ENCODE measurements at regions not wholly inside any gene's neighbourhood (a gene's known extent, or its start where the extent isn't known, plus 50 kb on each side); places are given as distances from the start of the nearest gene placed in this dataset.

- Histone ChIP-seq H3K4me3 (replicated peaks in 1 of 3; ENCODE audit: insufficient read depth in 1 of 3, low read depth in 1 of 3, low read length in 3 of 3) (no peak overlapping the region), H2AFZ (ENCODE audit: low read depth, low read length) (no peak overlapping the region), H3K27ac (ENCODE audit: insufficient read depth, low read depth, low read length) (no peak overlapping the region), H3K36me3 (ENCODE audit: control insufficient read depth in 2 of 2, extremely low read depth in 1 of 2, insufficient read depth in 2 of 2, low read length in 2 of 2) (no peaks in the 10 kb centered on the region), H3K9me3 (replicated peaks; ENCODE audit: control insufficient read depth, insufficient read depth, low read length) (no peaks in the 10 kb centered on the region), H3K9ac (replicated peaks; ENCODE audit: extremely low read depth, insufficient read depth, low read length) (no peak overlapping the region), H3K9me1 (replicated peaks; ENCODE audit: control insufficient read depth, extremely low read depth, insufficient read depth, low read length) (no peaks in the 10 kb centered on the region), H3K79me2 (ENCODE audit: control insufficient read depth, insufficient read depth, low read length) (no peaks in the 10 kb centered on the region), H3K27me3 (ENCODE audit: control insufficient read depth in 2 of 2, insufficient read depth in 2 of 2, low read length in 2 of 2) (peaks cover 0 to 15% of the 10 kb centered on the region in 2 experiments), H3K4me1 (ENCODE audit: control insufficient read depth, extremely low read depth, insufficient read depth, low read length) (no peaks in the 10 kb centered on the region), H4K20me1 (replicated peaks; ENCODE audit: control insufficient read depth, extremely low read depth, insufficient read depth, low read length) (no peaks in the 10 kb centered on the region), H3K4me2 (ENCODE audit: insufficient read depth, low read length) (no peak overlapping the region)
- POLR2A ChIA-PET = no interaction called here
- dilution Hi-C loops (cut with MboI; ENCODE audit: extremely low pct_ligation_motif_present, low sequenced_read_pairs) (no loop called here), intact Hi-C loops (cut with micrococcal nuclease) (no loop called here)
- DNase-seq (ENCODE audit: low read depth, low spot score) = no peak
- no TSS peak for BruUV-seq (replicated peaks)
- no peak for FAIRE-seq
- CTCF ChIA-PET = no interaction called here
- TF ChIP-seq POLR2A (IDR thresholded peaks at IDR 0.05; ENCODE audit: low read depth, low read length) = no peak
- TF ChIP-seq FOS (IDR thresholded peaks at IDR 0.05; ENCODE audit: borderline replicate concordance, insufficient read depth, low read length) = no peak
- TF ChIP-seq GATA2 (IDR thresholded peaks at IDR 0.05; ENCODE audit: insufficient read depth, insufficient read length, low read depth, low read length) = no peak
- no peak for TF ChIP-seq CTCF (IDR thresholded peaks at IDR 0.05; ENCODE audit: extremely low read depth in 1 of 2, insufficient read depth in 1 of 2, low read depth in 1 of 2, low read length in 2 of 2)
- TF ChIP-seq JUN (IDR thresholded peaks at IDR 0.05; ENCODE audit: borderline replicate concordance, insufficient read depth, insufficient read length, low read depth) = no peak
- TF ChIP-seq MYC (IDR thresholded peaks at IDR 0.05; ENCODE audit: low read depth, low read length) = no peak
- TF ChIP-seq POLR2AphosphoS5 (IDR thresholded peaks at IDR 0.05; ENCODE audit: insufficient read depth, low read depth, low read length) = no peak
- no peak for TF ChIP-seq EZH2 (IDR thresholded peaks at IDR 0.05; ENCODE audit: borderline replicate concordance, low read depth, low read length, severe bottlenecking)
- no peak for TF ChIP-seq MAX (IDR thresholded peaks at IDR 0.05; ENCODE audit: insufficient read depth, insufficient read length)
Observed at GRCh38 chr2:179335732-179336131, 71.1 kb upstream of the SESTD1 start.
